NB4 (cell line): ENCODE measurements at regions not wholly inside any gene's neighbourhood (a gene's known extent, or its start where the extent isn't known, plus 50 kb on each side); places are given as distances from the start of the nearest gene placed in this dataset.

Experiments used
- MYC ChIP-seq: IDR thresholded peaks from 2 replicates; pipeline ENCODE4 v1.6.1; 2011; ENCODE audit warnings: low read depth, low read length
- TF ChIP-seq, protein P1 (sequence below): IDR thresholded peaks from one replicate; pipeline ENCODE4 v1.5.1; 2012; ENCODE audit warnings: low read depth, low read length

DNA sequence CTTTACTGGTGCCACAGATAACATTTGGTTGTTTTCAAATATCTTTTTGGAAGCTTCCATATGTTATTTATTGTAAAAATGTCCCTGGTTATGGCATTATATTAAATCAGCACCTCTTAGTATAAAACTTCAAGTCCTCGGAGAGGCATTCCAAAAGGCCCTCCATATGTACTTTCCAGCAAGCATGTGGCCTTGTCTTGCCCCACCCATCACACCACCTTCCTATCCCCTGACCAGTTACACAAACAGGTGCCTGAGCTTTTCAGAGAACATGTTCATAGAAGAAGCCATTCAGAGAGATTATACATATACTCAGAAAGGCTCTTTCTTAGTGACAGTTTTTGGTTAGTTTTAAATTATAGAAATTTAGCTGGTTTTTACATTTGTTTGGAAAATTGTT is 92.4 kb upstream of the PRKG1 start:
- TF ChIP-seq, protein P1, sequence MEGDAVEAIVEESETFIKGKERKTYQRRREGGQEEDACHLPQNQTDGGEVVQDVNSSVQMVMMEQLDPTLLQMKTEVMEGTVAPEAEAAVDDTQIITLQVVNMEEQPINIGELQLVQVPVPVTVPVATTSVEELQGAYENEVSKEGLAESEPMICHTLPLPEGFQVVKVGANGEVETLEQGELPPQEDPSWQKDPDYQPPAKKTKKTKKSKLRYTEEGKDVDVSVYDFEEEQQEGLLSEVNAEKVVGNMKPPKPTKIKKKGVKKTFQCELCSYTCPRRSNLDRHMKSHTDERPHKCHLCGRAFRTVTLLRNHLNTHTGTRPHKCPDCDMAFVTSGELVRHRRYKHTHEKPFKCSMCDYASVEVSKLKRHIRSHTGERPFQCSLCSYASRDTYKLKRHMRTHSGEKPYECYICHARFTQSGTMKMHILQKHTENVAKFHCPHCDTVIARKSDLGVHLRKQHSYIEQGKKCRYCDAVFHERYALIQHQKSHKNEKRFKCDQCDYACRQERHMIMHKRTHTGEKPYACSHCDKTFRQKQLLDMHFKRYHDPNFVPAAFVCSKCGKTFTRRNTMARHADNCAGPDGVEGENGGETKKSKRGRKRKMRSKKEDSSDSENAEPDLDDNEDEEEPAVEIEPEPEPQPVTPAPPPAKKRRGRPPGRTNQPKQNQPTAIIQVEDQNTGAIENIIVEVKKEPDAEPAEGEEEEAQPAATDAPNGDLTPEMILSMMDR: no peak
- no peak for TF ChIP-seq MYC
